ENCODE measurements at regions not wholly inside any gene's neighbourhood (a gene's known extent, or its start where the extent isn't known, plus 50 kb on each side); places are given as distances from the start of the nearest gene placed in this dataset.
"Not testable (repeated sequence)": the region's sequence is repeated elsewhere in the genome, so short reads cannot be mapped to it uniquely, and the experiment has no call there.

DNA sequence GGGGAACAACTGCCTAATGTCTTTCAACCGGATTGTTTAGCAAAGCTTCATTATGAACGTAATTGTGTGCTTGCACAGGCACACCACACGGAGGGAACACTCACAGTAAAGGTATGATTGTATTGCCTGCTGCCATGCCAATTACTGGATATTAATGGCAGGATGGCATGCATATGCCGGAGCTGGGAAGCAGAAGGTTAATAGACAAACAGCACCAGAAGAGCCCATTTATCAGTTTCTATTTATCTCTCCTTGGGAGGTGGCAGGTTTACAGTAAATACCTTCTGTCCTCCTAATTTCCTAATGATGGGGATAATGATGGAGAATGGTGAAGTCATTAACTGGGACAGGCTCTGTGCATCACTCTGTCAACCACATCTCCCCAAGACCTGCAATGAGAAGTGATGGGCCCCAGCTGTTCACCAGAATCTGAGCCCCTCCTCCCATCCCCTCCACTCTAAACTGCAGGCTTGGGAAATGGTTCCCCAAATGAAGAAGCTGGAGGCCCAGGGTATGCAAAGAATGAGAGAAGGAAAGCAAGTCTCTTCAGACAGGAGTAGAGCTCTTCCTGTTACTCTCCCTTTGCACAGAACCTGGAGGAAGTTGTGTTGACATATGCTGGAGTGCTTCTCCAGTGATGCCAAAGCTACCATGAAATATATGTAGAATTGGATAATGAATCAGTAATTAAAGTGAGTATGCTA, 160.8 kb downstream of the NAA11 start:
- 68% methylated on average over 4 of the region's 4 CpGs for WGBS
- H3K4me1 ChIP-seq, result no peaks in the 10 kb centered on the region
- TF ChIP-seq EP300 (IDR thresholded peaks at IDR 0.05) (no peak), POLR2AphosphoS5 (IDR thresholded peaks at IDR 0.05) (no peak), POLR2A (IDR thresholded peaks at IDR 0.05) (no peak), CTCF (IDR thresholded peaks at IDR 0.05) (no peak)
- H3K27me3 ChIP-seq, result no peaks in the 10 kb centered on the region
- H3K36me3 ChIP-seq, result no peaks in the 10 kb centered on the region
- H3K9me3 ChIP-seq, result no peaks in the 10 kb centered on the region
- DNase-seq (ENCODE audit: low spot score in 2 of 2), result no peak
- no peak overlapping the region for H3K27ac ChIP-seq
- H3K4me3 ChIP-seq, result no peak overlapping the region

DNA sequence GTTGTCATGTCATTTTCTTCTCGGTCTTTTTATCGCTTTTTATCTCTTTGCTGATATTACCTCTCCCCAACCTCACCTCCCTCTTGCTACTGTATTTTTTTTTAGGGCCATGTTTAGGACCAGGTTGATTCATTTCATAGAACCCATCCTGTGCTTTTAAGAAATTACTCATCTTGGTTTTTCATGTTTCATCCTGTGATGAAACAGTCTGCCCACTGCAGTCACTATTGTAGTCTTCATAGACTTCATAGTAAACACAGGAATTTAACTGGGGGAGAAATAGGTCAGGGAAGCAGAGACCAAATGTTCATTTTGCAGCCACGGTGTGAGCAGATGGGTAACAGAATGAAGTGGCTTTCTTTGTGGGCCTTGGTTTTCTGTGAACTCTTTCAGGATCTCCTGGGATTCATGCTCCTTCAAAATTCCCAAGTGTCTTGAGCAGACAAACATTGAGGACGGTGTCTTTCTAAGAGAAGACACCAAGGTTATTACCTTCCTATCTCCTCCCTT, 161.8 kb downstream of the NAA11 start:
- Histone ChIP-seq H3K27me3 (no peaks in the 10 kb centered on the region), H3K4me1 (no peaks in the 10 kb centered on the region), H3K4me3 (no peak overlapping the region), H3K9me3 (no peaks in the 10 kb centered on the region), H3K27ac (no peak overlapping the region), H3K36me3 (no peaks in the 10 kb centered on the region)
- no peak for DNase-seq (ENCODE audit: low spot score in 2 of 2)
- WGBS, result 92% methylated on average over 4 of the region's 4 CpGs
- TF ChIP-seq CTCF (IDR thresholded peaks at IDR 0.05), result no peak
- no peak for TF ChIP-seq EP300 (IDR thresholded peaks at IDR 0.05)
- TF ChIP-seq POLR2AphosphoS5 (IDR thresholded peaks at IDR 0.05), result no peak
- no peak for TF ChIP-seq POLR2A (IDR thresholded peaks at IDR 0.05)

GRCh38 chr4:79160962-79161361, 164.9 kb downstream of the NAA11 start:
- DNase-seq (ENCODE audit: low spot score in 2 of 2), result no peak
- H3K27ac ChIP-seq, result no peak overlapping the region
- TF ChIP-seq POLR2A (IDR thresholded peaks at IDR 0.05) (no peak), POLR2AphosphoS5 (IDR thresholded peaks at IDR 0.05) (no peak), EP300 (IDR thresholded peaks at IDR 0.05) (no peak)
- WGBS, result 94% methylated on average over 2 of the region's 2 CpGs
- no peaks in the 10 kb centered on the region for H3K36me3 ChIP-seq
- no peaks in the 10 kb centered on the region for H3K9me3 ChIP-seq
- H3K4me1 ChIP-seq, result no peaks in the 10 kb centered on the region
- H3K4me3 ChIP-seq, result no peak overlapping the region
- H3K27me3 ChIP-seq, result no peaks in the 10 kb centered on the region

- H3K27me3 ChIP-seq; H3K9me3 ChIP-seq; H3K4me3 ChIP-seq; DNase-seq (ENCODE audit: low spot score in 2 of 2); H3K36me3 ChIP-seq; H3K4me1 ChIP-seq; H3K27ac ChIP-seq: not testable (repeated sequence)
- 78% methylated on average over 2 of the region's 2 CpGs for WGBS
Observed at GRCh38 chr4:79158705-79159104, 167.2 kb downstream of the NAA11 start.

DNA sequence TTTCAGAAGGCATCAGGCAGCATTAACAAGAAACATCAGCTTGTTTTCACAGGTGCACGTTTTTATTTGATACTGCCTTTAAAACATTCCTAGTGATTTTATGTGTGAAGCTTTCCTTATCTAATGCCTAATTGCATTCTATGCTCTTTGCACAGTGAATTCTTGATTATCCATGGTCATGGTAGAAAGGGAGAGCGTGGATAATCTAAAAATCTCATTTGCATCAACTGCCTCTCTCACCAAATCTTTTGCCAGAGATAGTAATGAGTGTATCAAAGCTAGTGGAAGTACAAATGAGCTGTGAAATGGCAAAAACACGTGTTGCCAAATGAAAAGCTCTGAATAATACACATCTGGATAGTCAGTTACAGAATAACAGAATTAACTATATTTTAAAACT, 170.5 kb downstream of the NAA11 start:
- Histone ChIP-seq H3K9me3 (no peaks in the 10 kb centered on the region), H3K27ac (no peak overlapping the region), H3K27me3 (no peaks in the 10 kb centered on the region), H3K4me1 (no peaks in the 10 kb centered on the region), H3K36me3 (no peaks in the 10 kb centered on the region), H3K4me3 (no peak overlapping the region)
- no peak for DNase-seq (ENCODE audit: low spot score in 2 of 2)
- TF ChIP-seq EP300 (IDR thresholded peaks at IDR 0.05), result no peak
- TF ChIP-seq CTCF (IDR thresholded peaks at IDR 0.05), result no peak
- TF ChIP-seq POLR2AphosphoS5 (IDR thresholded peaks at IDR 0.05), result no peak
- no peak for TF ChIP-seq POLR2A (IDR thresholded peaks at IDR 0.05)
- 73% methylated on average over 3 of the region's 3 CpGs for WGBS

DNA sequence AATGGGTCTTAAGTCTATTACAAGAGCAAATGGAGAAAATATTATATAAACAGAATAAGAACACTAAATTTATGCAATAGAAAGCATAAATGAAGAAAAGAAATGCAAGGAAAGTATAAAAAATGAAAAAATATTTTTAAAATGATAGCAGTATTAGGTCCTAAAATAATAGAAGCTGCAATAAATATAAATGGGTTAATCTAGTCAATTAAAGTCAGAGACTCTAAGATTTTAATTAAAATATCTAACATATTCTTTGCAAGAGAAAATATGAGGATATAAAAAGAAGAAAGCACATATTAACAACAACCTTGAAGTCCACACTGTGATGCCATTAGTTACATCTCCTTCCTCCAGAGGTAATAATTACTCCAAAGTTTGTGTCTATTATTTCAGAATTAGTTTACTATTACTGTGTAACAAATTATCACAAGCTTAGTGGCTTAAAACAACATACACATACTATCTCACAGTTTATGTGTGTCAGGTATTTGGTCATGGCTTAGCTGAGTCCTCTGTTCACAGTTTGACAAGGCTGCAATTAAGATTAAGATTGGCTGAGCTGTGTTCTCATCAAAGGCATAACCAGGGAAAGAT, 174.9 kb downstream of the NAA11 start:
- Histone ChIP-seq H3K27me3 (no peaks in the 10 kb centered on the region), H3K4me1 (no peaks in the 10 kb centered on the region), H3K27ac (no peak overlapping the region), H3K9me3 (no peaks in the 10 kb centered on the region), H3K36me3 (no peaks in the 10 kb centered on the region), H3K4me3 (no peak overlapping the region)
- no peak for DNase-seq (ENCODE audit: low spot score in 2 of 2)
- no peak for TF ChIP-seq POLR2A (IDR thresholded peaks at IDR 0.05)
- no peak for TF ChIP-seq EP300 (IDR thresholded peaks at IDR 0.05)
- TF ChIP-seq POLR2AphosphoS5 (IDR thresholded peaks at IDR 0.05), result no peak
- no peak for TF ChIP-seq CTCF (IDR thresholded peaks at IDR 0.05)
